B cell (primary cell): ENCODE measurements at regions not wholly inside any gene's neighbourhood (a gene's known extent, or its start where the extent isn't known, plus 50 kb on each side); places are given as distances from the start of the nearest gene placed in this dataset.

Experiments used
- CTCF ChIP-seq: fragments of 200-600 bp; IDR thresholded peaks from one replicate; pipeline ENCODE4 v1.8.0; 2022; ENCODE audit warnings: antibody characterized with exemption, mild to moderate bottlenecking
- EZH2 ChIP-seq: IDR thresholded peaks from 2 replicates; pipeline ENCODE4 v1.6.1; 2012; ENCODE audit warnings: borderline replicate concordance, low read depth, mild to moderate bottlenecking, moderate library complexity, low read length; ENCODE audit not compliant: insufficient read depth, poor library complexity, severe bottlenecking

- no peak for TF ChIP-seq CTCF
- no peak for TF ChIP-seq EZH2
Observed at GRCh38 chr2:71937396-71937795, 210.3 kb downstream of the CYP26B1 start.
